Rectal smooth muscle tissue (tissue), 1 donor: ENCODE measurements at regions not wholly inside any gene's neighbourhood (a gene's known extent, or its start where the extent isn't known, plus 50 kb on each side); places are given as distances from the start of the nearest gene placed in this dataset.

Source experiments
- H3K27ac ChIP-seq: one replicate; pipeline ENCODE4 v1.7.0; 2013; ENCODE audit warnings: low read depth, low read length, inconsistent platforms
- H3K27me3 ChIP-seq: one replicate; pipeline ENCODE4 v1.7.0; 2013; ENCODE audit warnings: low read length; ENCODE audit not compliant: control insufficient read depth, insufficient read depth
- H3K36me3 ChIP-seq: one replicate; pipeline ENCODE4 v1.7.0; 2013; ENCODE audit warnings: low read length; ENCODE audit not compliant: control insufficient read depth, insufficient read depth
- H3K4me1 ChIP-seq: one replicate; pipeline ENCODE4 v1.7.0; 2013; ENCODE audit warnings: low read length; ENCODE audit not compliant: control insufficient read depth, insufficient read depth
- H3K4me3 ChIP-seq: one replicate; pipeline ENCODE4 v1.7.0; 2013; ENCODE audit warnings: low read length
- H3K9ac ChIP-seq: one replicate; pipeline ENCODE4 v1.7.0; 2013; ENCODE audit warnings: low read length

GRCh38 chr4:34845926-34846325 lies 1398.4 kb downstream of the ARAP2 start:
- Histone ChIP-seq H3K27me3 (no peaks in the 10 kb centered on the region), H3K36me3 (no peaks in the 10 kb centered on the region), H3K9ac (no peak overlapping the region), H3K4me1 (no peaks in the 10 kb centered on the region), H3K27ac (no peak overlapping the region), H3K4me3 (no peak overlapping the region)

DNA sequence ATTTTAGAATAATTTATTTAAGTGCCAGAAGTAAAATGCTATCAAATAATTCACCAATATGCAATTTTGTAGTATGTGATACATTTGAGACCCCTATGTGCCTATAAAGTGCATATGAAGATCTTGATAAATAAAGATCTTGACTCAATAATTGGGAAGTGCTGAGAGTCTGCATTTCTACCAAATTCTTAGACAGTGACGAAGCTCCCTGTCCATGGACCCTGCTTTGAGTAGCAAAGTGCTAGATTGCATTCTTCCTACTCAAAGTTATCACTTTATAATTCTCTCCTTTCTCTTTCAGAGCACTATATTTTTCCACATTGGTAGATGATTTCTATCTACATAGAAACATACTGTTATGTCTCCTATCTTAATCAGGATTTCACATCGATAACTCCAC lies 1393.9 kb downstream of the ARAP2 start:
- H3K27ac ChIP-seq, result no peak overlapping the region
- H3K4me3 ChIP-seq, result no peak overlapping the region
- no peaks in the 10 kb centered on the region for H3K4me1 ChIP-seq
- H3K9ac ChIP-seq, result no peak overlapping the region
- no peaks in the 10 kb centered on the region for H3K27me3 ChIP-seq
- H3K36me3 ChIP-seq, result no peaks in the 10 kb centered on the region

- no peaks in the 10 kb centered on the region for H3K36me3 ChIP-seq
- no peaks in the 10 kb centered on the region for H3K27me3 ChIP-seq
- no peak overlapping the region for H3K4me3 ChIP-seq
- no peak overlapping the region for H3K9ac ChIP-seq
- no peaks in the 10 kb centered on the region for H3K4me1 ChIP-seq
- no peak overlapping the region for H3K27ac ChIP-seq
Measured at GRCh38 chr4:34850968-34851367, 1393.3 kb downstream of the ARAP2 start.

- H3K4me3 ChIP-seq, result no peak overlapping the region
- no peak overlapping the region for H3K27ac ChIP-seq
- no peaks in the 10 kb centered on the region for H3K4me1 ChIP-seq
- H3K27me3 ChIP-seq, result no peaks in the 10 kb centered on the region
- no peak overlapping the region for H3K9ac ChIP-seq
- H3K36me3 ChIP-seq, result no peaks in the 10 kb centered on the region
Measured at GRCh38 chr4:34851411-34851810, 1392.9 kb downstream of the ARAP2 start.

GRCh38 chr4:34854451-34854850 lies 1389.9 kb downstream of the ARAP2 start:
- Histone ChIP-seq H3K36me3 (no peaks in the 10 kb centered on the region), H3K9ac (no peak overlapping the region), H3K27ac (no peak overlapping the region), H3K4me3 (no peak overlapping the region), H3K4me1 (no peaks in the 10 kb centered on the region), H3K27me3 (no peaks in the 10 kb centered on the region)

DNA sequence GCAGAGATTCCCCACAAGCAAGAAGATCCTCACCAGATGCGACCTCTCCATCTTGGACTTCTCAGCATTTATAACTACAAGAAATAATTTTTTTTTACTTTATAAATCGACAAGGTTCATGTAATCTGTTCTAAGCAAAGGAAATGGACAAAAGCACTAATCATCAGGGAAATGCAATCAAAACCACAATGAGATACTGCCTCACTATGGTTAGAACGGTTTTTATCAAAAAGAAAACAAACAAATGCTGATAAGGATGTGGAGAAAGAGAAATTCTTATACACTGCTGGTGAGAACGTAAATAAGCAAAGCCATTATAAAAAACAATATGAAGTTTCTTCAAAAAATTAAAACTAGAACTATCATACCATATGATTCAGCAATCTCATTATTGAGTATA lies 1382.6 kb downstream of the ARAP2 start:
- H3K27me3 ChIP-seq, result no peaks in the 10 kb centered on the region
- H3K36me3 ChIP-seq, result no peaks in the 10 kb centered on the region
- H3K9ac ChIP-seq, result no peak overlapping the region
- H3K27ac ChIP-seq, result no peak overlapping the region
- no peak overlapping the region for H3K4me3 ChIP-seq
- no peaks in the 10 kb centered on the region for H3K4me1 ChIP-seq

- H3K4me3 ChIP-seq, result no peak overlapping the region
- H3K4me1 ChIP-seq, result no peaks in the 10 kb centered on the region
- no peak overlapping the region for H3K9ac ChIP-seq
- H3K27me3 ChIP-seq, result no peaks in the 10 kb centered on the region
- H3K36me3 ChIP-seq, result no peaks in the 10 kb centered on the region
- no peak overlapping the region for H3K27ac ChIP-seq
Measured at GRCh38 chr4:34878961-34879360, 1365.4 kb downstream of the ARAP2 start.

- Histone ChIP-seq H3K9ac (no peak overlapping the region), H3K4me3 (no peak overlapping the region), H3K36me3 (no peaks in the 10 kb centered on the region), H3K4me1 (no peaks in the 10 kb centered on the region), H3K27ac (no peak overlapping the region), H3K27me3 (no peaks in the 10 kb centered on the region)
Measured at GRCh38 chr4:34880246-34880645, 1364.1 kb downstream of the ARAP2 start.

GRCh38 chr4:34891892-34892291 lies 1352.4 kb downstream of the ARAP2 start:
- Histone ChIP-seq H3K27me3 (no peaks in the 10 kb centered on the region), H3K27ac (no peak overlapping the region), H3K9ac (no peak overlapping the region), H3K36me3 (no peaks in the 10 kb centered on the region), H3K4me3 (no peak overlapping the region), H3K4me1 (no peaks in the 10 kb centered on the region)

GRCh38 chr4:34893382-34893781 lies 1350.9 kb downstream of the ARAP2 start:
- Histone ChIP-seq H3K4me3 (no peak overlapping the region), H3K36me3 (no peaks in the 10 kb centered on the region), H3K9ac (no peak overlapping the region), H3K27ac (no peak overlapping the region), H3K27me3 (no peaks in the 10 kb centered on the region), H3K4me1 (no peaks in the 10 kb centered on the region)

DNA sequence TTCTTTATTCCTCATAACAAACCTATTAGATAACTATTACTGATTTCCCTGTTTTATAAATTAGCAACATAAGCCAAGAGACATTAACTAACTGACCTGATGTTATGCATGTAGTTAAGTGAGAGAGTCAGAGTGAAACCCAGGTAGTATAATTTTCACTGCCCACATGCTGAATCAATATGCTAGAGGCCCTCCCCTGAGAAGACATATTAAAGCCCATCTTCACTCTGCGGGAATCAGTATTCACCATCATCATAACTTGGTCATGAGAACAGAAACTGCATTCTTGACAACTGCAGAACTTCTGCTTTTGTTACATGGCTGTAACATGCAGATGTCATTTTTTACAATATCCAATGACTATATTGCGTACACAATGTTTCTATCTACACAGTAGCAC lies 1324.3 kb downstream of the ARAP2 start:
- no peaks in the 10 kb centered on the region for H3K36me3 ChIP-seq
- no peaks in the 10 kb centered on the region for H3K27me3 ChIP-seq
- no peaks in the 10 kb centered on the region for H3K4me1 ChIP-seq
- H3K27ac ChIP-seq, result no peak overlapping the region
- no peak overlapping the region for H3K9ac ChIP-seq
- no peak overlapping the region for H3K4me3 ChIP-seq

DNA sequence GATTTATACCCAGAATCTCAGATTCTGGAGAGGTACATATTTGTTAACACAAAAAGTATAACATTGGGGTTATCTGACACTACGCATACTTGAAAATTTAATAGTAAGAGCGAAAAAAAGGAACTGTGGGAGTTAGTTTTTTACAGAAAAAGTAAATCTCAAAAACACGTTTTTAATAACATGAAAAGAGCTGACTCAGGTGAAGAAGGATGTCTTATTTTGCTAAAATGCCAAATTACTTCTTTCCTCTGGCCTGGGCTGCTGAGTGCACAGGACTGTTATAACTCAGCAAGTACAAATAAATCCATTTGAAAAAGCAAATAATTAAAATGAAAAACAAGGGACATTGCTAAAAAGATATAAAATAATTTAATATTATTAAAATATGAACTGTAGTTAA lies 1322.9 kb downstream of the ARAP2 start:
- Histone ChIP-seq H3K4me3 (no peak overlapping the region), H3K36me3 (no peaks in the 10 kb centered on the region), H3K27ac (no peak overlapping the region), H3K9ac (no peak overlapping the region), H3K4me1 (no peaks in the 10 kb centered on the region), H3K27me3 (no peaks in the 10 kb centered on the region)

- Histone ChIP-seq H3K9ac (no peak overlapping the region), H3K27ac (no peak overlapping the region), H3K4me1 (no peaks in the 10 kb centered on the region)
Measured at GRCh38 chr4:34922325-34922724, 1322.0 kb downstream of the ARAP2 start.

DNA sequence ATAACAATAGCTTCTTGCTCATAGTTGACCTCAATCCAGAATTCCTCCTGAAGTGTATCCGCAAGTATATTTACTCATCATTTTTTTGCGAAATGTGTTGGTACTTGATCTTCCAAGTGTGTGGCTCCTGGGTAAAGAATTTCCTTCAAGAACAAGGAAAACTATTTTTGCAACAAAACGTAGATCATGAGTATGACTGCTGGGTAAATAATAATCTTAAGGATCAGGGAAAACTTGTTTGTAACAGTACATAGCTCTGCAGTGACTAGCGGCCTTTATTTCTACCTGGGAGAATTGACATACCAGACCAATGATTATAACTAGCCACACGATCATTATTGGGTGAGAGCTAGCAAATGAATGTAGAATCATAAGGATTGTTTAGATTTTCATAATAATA lies 1311.7 kb downstream of the ARAP2 start:
- Histone ChIP-seq H3K27me3 (no peaks in the 10 kb centered on the region), H3K36me3 (no peaks in the 10 kb centered on the region), H3K27ac (no peak overlapping the region), H3K9ac (no peak overlapping the region), H3K4me3 (no peak overlapping the region), H3K4me1 (no peaks in the 10 kb centered on the region)

More at GRCh38 chr4:34922325-34922724, 1322.0 kb downstream of the ARAP2 start:
- H3K27me3 ChIP-seq, result no peaks in the 10 kb centered on the region
- H3K4me3 ChIP-seq, result no peak overlapping the region
- H3K36me3 ChIP-seq, result no peaks in the 10 kb centered on the region
